IgD-negative memory B cell (primary cell): ENCODE measurements at regions not wholly inside any gene's neighbourhood (a gene's known extent, or its start where the extent isn't known, plus 50 kb on each side); places are given as distances from the start of the nearest gene placed in this dataset.
A peak's percentile ranks its signal among the peaks of the same experiment; 100 is the strongest.
"Not testable (repeated sequence)": the region's sequence is repeated elsewhere in the genome, so short reads cannot be mapped to it uniquely, and the experiment has no call there.

ENCODE experiments used
- H3K27ac Mint-ChIP-seq, 3 donors: one replicate each; pipeline ENCODE4 v1.8.0; 2020 to 2022; ENCODE audit warnings: mild to moderate bottlenecking in 3 of 3, mixed read lengths in 3 of 3, moderate library complexity in 1 of 3
- H3K27me3 Mint-ChIP-seq: one replicate; pipeline ENCODE4 v1.8.0; 2021; ENCODE audit warnings: mixed read lengths
- H3K36me3 Mint-ChIP-seq: one replicate; pipeline ENCODE4 v1.8.0; 2020; ENCODE audit warnings: mild to moderate bottlenecking, mixed read lengths
- H3K4me1 Mint-ChIP-seq, 3 donors: one replicate each; pipeline ENCODE4 v1.8.0; 2020 to 2022; ENCODE audit warnings: mixed read lengths in 3 of 3, mild to moderate bottlenecking in 1 of 3
- H3K4me3 Mint-ChIP-seq, 4 donors: one replicate each; pipeline ENCODE4 v1.8.0; 2020 to 2022; ENCODE audit warnings: mild to moderate bottlenecking in 4 of 4, mixed read lengths in 4 of 4, moderate library complexity in 3 of 4
- H3K9me3 Mint-ChIP-seq, 3 donors: one replicate each; pipeline ENCODE4 v1.8.0; 2020 to 2021; ENCODE audit warnings: mixed read lengths in 3 of 3, mild to moderate bottlenecking in 1 of 3

- peaks cover 0 to 5% (median 0%) of the 10 kb centered on the region in 3 donors for H3K9me3 Mint-ChIP-seq
- no peaks in the 10 kb centered on the region for H3K36me3 Mint-ChIP-seq
- peaks cover 5% of the 10 kb centered on the region for H3K27me3 Mint-ChIP-seq
- no peaks in the 10 kb centered on the region for H3K4me1 Mint-ChIP-seq
- no peak overlapping the region for H3K4me3 Mint-ChIP-seq
- H3K27ac Mint-ChIP-seq, result peak overlapping the region in 1 of 3 donors; percentile 50
Observed at GRCh38 chr2:7861910-7862702, 819.8 kb upstream of the ID2 start.

DNA sequence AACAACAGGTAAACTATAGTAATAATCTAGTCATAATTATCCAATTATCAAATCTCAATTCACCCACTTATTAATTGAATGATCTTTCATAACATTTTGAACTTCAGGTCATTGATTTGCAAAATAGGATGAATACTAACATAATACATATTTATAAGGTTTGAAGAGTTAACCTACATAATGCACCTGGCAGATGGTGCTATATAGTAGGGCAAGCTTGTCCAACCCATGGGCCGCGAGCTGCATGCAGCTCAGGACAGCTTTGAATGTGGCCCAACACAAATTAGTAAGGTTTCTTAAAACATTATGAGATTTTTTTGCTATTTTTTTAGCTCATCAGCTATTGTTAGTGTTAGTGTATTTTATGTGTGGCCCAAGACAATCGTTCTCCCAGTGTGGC lies 815.8 kb upstream of the ID2 start:
- H3K27ac Mint-ChIP-seq, result no peak overlapping the region
- no peaks in the 10 kb centered on the region for H3K4me1 Mint-ChIP-seq
- H3K27me3 Mint-ChIP-seq, result peaks cover 7% of the 10 kb centered on the region
- H3K4me3 Mint-ChIP-seq, result no peak overlapping the region
- H3K36me3 Mint-ChIP-seq, result no peaks in the 10 kb centered on the region
- H3K9me3 Mint-ChIP-seq, result peaks cover 0 to 2% (median 0%) of the 10 kb centered on the region in 3 donors

DNA sequence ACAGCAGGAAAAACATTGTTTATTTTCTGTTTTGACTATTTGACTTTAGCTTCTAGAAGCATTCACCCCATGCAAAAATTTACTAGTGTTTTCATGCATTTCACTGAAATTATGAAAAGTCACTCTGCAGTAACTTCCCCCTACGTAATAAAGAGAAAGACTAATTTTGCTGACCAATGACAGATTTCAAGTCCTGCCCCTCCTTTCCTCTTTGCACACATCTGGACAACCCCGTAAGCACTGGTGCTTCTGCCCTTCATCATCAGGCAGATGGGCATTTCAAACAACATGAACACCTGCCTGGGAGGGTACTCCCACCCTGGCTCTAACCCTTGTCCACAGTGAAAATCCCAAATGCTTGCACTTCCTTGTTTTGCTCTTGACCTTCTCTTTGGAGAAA lies 815.0 kb upstream of the ID2 start:
- Mint-ChIP-seq H3K4me3 (no peak overlapping the region), H3K4me1 (no peaks in the 10 kb centered on the region), H3K9me3 (peaks cover 0 to 2% (median 0%) of the 10 kb centered on the region in 3 donors), H3K36me3 (no peaks in the 10 kb centered on the region), H3K27ac (no peak overlapping the region), H3K27me3 (peaks cover 8% of the 10 kb centered on the region)

- H3K36me3 Mint-ChIP-seq, result no peaks in the 10 kb centered on the region
- no peak overlapping the region for H3K4me3 Mint-ChIP-seq
- peaks cover 0 to 2% (median 0%) of the 10 kb centered on the region in 3 donors for H3K9me3 Mint-ChIP-seq
- no peaks in the 10 kb centered on the region for H3K4me1 Mint-ChIP-seq
- H3K27me3 Mint-ChIP-seq, result peaks cover 8% of the 10 kb centered on the region
- no peak overlapping the region for H3K27ac Mint-ChIP-seq
Observed at GRCh38 chr2:7867867-7868266, 814.0 kb upstream of the ID2 start.

DNA sequence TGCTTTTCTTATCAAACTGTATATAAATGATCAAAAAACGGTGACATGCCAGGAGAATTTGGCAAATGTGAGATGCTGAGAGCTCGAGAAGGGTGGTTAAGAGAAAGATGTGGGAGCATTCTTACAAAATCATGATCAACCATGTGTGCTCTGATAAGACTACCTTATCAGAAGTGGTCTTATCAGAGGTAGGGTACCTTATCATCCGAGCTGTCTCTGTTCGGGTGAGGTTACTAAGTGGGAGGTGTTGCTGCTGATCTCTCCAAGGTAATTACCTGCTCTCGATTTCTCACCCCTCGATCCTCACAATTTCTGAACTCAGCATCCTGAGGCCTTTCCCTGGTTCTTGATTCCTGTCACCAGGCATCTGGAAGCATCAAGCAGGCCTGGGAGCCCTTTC lies 813.0 kb upstream of the ID2 start:
- H3K9me3 Mint-ChIP-seq, result peaks cover 0 to 2% (median 0%) of the 10 kb centered on the region in 3 donors

GRCh38 chr2:7876445-7876844 lies 805.4 kb upstream of the ID2 start:
- not testable (repeated sequence) for H3K27ac Mint-ChIP-seq, H3K27me3 Mint-ChIP-seq, H3K9me3 Mint-ChIP-seq, H3K4me1 Mint-ChIP-seq, H3K36me3 Mint-ChIP-seq, H3K4me3 Mint-ChIP-seq

More for the DNA sequence above, 813.0 kb upstream of the ID2 start:
- H3K36me3 Mint-ChIP-seq, result no peaks in the 10 kb centered on the region
- no peak overlapping the region for H3K27ac Mint-ChIP-seq
- peaks cover 3% of the 10 kb centered on the region for H3K27me3 Mint-ChIP-seq
- no peaks in the 10 kb centered on the region for H3K4me1 Mint-ChIP-seq
- no peak overlapping the region for H3K4me3 Mint-ChIP-seq

GRCh38 chr2:7878266-7878665 lies 803.6 kb upstream of the ID2 start:
- H3K9me3 Mint-ChIP-seq, H3K27ac Mint-ChIP-seq, H3K36me3 Mint-ChIP-seq, H3K27me3 Mint-ChIP-seq, H3K4me1 Mint-ChIP-seq, H3K4me3 Mint-ChIP-seq: not testable (repeated sequence)

DNA sequence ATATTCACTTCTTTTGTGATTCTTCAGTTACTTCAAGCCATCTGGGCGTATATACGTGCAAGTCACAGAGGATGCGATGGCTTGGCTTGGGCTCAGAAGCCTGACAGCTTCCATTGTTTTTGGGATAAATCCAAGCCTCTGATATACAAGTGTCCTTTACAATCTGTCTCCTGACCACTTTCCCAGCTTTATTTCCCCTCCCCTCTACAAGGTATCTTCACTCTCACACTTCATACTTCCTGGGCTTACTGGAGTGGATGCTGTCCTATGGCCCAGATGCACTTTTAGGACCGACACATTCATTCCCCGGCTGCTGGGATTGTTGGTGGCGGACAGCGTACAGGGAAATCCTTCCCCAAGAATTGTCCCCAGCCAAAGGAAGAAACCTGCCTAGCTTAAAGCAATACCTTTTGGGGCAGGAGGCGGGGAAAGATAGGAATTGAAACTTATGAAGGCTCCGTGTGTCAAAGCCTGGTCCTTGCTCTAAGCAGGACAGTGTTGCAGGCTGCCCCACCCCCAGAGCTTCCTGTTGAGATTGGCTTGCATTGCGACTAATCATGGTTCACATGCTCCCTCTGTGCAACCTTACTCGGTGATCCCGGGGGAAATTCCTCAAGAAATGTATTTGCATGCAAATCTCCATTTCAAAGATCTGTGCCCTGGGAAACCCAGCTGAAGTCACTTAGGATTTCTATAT lies 802.9 kb upstream of the ID2 start:
- Mint-ChIP-seq H3K27me3 (peaks cover 7% of the 10 kb centered on the region), H3K27ac (no peak overlapping the region), H3K4me3 (no peak overlapping the region), H3K9me3 (no peaks in the 10 kb centered on the region), H3K4me1 (no peaks in the 10 kb centered on the region), H3K36me3 (no peaks in the 10 kb centered on the region)

GRCh38 chr2:7879483-7879835 lies 802.4 kb upstream of the ID2 start:
- Mint-ChIP-seq H3K9me3 (no peaks in the 10 kb centered on the region), H3K27me3 (peaks cover 7% of the 10 kb centered on the region), H3K4me3 (no peak overlapping the region), H3K27ac (no peak overlapping the region), H3K4me1 (no peaks in the 10 kb centered on the region), H3K36me3 (no peaks in the 10 kb centered on the region)

GRCh38 chr2:7880126-7880525 lies 801.7 kb upstream of the ID2 start:
- Mint-ChIP-seq H3K36me3 (no peaks in the 10 kb centered on the region), H3K4me3 (no peak overlapping the region), H3K4me1 (no peaks in the 10 kb centered on the region), H3K27me3 (peaks cover 7% of the 10 kb centered on the region), H3K9me3 (no peaks in the 10 kb centered on the region), H3K27ac (no peak overlapping the region)

DNA sequence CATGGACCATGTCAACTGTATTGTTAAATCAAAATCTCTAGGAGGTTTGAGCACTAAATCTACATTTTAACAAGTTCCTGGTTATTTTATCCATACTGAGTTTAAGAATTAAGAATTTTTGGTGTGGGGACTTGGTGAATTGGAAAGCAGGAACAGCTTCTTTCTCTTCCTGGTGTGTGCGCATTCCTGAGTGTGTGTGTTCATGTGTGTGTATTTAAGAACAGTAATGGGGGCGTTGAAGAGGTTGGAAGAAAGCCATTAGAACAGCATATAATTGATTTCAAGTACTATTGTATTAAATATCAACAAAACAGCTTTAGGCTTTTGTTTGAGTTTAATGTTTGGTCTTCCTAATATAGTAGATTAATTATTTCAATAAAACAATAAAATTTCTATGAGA lies 801.3 kb upstream of the ID2 start:
- no peaks in the 10 kb centered on the region for H3K4me1 Mint-ChIP-seq
- H3K27me3 Mint-ChIP-seq, result peaks cover 7% of the 10 kb centered on the region
- H3K27ac Mint-ChIP-seq, result no peak overlapping the region
- no peaks in the 10 kb centered on the region for H3K9me3 Mint-ChIP-seq
- no peaks in the 10 kb centered on the region for H3K36me3 Mint-ChIP-seq
- H3K4me3 Mint-ChIP-seq, result no peak overlapping the region

- Mint-ChIP-seq H3K27me3 (peaks cover 7% of the 10 kb centered on the region), H3K4me1 (no peaks in the 10 kb centered on the region), H3K36me3 (no peaks in the 10 kb centered on the region), H3K9me3 (no peaks in the 10 kb centered on the region), H3K4me3 (no peak overlapping the region), H3K27ac (no peak overlapping the region)
Observed at GRCh38 chr2:7881063-7881462, 800.8 kb upstream of the ID2 start.

GRCh38 chr2:7881466-7881865 lies 800.4 kb upstream of the ID2 start:
- Mint-ChIP-seq H3K4me1 (no peaks in the 10 kb centered on the region), H3K27me3 (peaks cover 5% of the 10 kb centered on the region), H3K27ac (no peak overlapping the region), H3K36me3 (no peaks in the 10 kb centered on the region), H3K4me3 (no peak overlapping the region), H3K9me3 (no peaks in the 10 kb centered on the region)

- H3K9me3 Mint-ChIP-seq, result no peaks in the 10 kb centered on the region
- no peaks in the 10 kb centered on the region for H3K4me1 Mint-ChIP-seq
Observed at GRCh38 chr2:7882296-7882695, 799.6 kb upstream of the ID2 start.

GRCh38 chr2:7884338-7884737 lies 797.5 kb upstream of the ID2 start:
- H3K27ac Mint-ChIP-seq, result no peak overlapping the region
- H3K36me3 Mint-ChIP-seq, result no peaks in the 10 kb centered on the region
- H3K4me3 Mint-ChIP-seq, result no peak overlapping the region
- no peaks in the 10 kb centered on the region for H3K4me1 Mint-ChIP-seq
- H3K9me3 Mint-ChIP-seq, result peaks cover 0 to 2% (median 0%) of the 10 kb centered on the region in 3 donors
- H3K27me3 Mint-ChIP-seq, result peaks cover 5% of the 10 kb centered on the region

More at GRCh38 chr2:7882296-7882695, 799.6 kb upstream of the ID2 start:
- peak overlapping the region in 1 of 3 donors; percentile 28 for H3K27ac Mint-ChIP-seq
- H3K27me3 Mint-ChIP-seq, result peaks cover 4% of the 10 kb centered on the region
- H3K36me3 Mint-ChIP-seq, result no peaks in the 10 kb centered on the region
- no peak overlapping the region for H3K4me3 Mint-ChIP-seq

DNA sequence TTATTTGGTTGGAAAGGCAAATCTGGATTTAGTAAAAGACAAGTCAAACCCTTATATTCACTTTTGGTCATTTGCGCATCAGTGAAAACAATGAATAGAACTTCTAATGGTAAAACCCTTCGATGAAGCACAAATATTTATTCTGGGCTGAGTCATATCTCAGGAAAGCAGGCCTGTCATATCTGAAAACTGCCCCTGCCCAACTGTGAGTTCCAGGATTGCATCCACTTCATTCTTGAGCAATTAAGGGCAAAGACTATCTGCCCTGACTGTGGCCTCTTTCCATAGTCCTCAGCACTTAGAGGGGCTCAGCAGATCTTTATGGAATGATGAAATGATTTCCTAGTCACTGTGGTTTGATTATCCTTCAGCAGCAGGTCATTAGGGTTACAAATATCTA lies 795.2 kb upstream of the ID2 start:
- no peaks in the 10 kb centered on the region for H3K36me3 Mint-ChIP-seq
- no peaks in the 10 kb centered on the region for H3K4me1 Mint-ChIP-seq
- H3K27me3 Mint-ChIP-seq, result peaks cover 7% of the 10 kb centered on the region
- H3K9me3 Mint-ChIP-seq, result peaks cover 0 to 2% (median under 1%) of the 10 kb centered on the region in 3 donors
- no peak overlapping the region for H3K4me3 Mint-ChIP-seq
- no peak overlapping the region for H3K27ac Mint-ChIP-seq
